GM23248 (cell line): ENCODE measurements at regions not wholly inside any gene's neighbourhood (a gene's known extent, or its start where the extent isn't known, plus 50 kb on each side); places are given as distances from the start of the nearest gene placed in this dataset.

Source experiments
- EZH2 ChIP-seq: fragments of 200-600 bp; sonication (generic); IDR thresholded peaks from 2 replicates; pipeline ENCODE4 v1.6.1; 2018; ENCODE audit warnings: antibody characterized with exemption, mild to moderate bottlenecking; ENCODE audit not compliant: insufficient read depth, poor library complexity, severe bottlenecking
- EZH2phosphoT487 ChIP-seq: fragments of 200-600 bp; sonication (generic); IDR thresholded peaks from 2 replicates; pipeline ENCODE4 v1.6.1; 2018; ENCODE audit warnings: antibody characterized with exemption, moderate library complexity, mild to moderate bottlenecking, low read depth; ENCODE audit not compliant: insufficient read depth

DNA sequence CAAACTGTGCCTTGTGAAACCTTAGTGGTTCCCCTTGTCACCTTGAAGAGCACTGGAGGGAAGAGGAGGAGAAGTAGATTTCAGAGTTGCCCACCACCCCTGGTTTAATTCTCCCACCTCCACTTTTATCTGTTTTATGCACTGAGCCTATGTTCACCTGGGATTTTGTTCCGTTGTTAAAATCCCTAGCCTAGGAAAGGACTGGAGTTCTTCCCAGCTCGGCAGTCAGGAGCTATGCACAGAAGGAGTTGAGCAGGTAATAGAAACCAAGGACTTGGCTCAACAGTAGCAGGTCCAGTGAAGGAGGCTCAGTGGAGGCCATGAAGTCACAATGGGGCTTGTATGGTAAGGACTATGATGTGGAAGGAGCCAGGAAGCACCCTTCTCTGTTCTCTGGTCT lies 182.4 kb upstream of the ADRA1D start:
- no peak for TF ChIP-seq EZH2
- no peak for TF ChIP-seq EZH2phosphoT487
